ENCODE measurements at regions not wholly inside any gene's neighbourhood (a gene's known extent, or its start where the extent isn't known, plus 50 kb on each side); places are given as distances from the start of the nearest gene placed in this dataset.

GRCh38 chr14:61997161-61997560 lies 234.9 kb downstream of the SNAPC1 start:
- no peak overlapping the region for H3K27ac ChIP-seq
- H3K4me3 ChIP-seq: no peak overlapping the region

- Histone ChIP-seq H3K27ac (no peak overlapping the region), H3K4me3 (no peak overlapping the region)
These were observed 239.7 kb downstream of the SNAPC1 start for GRCh38 chr14:62001963-62002362.

- no peak overlapping the region for H3K27ac ChIP-seq
- no peak overlapping the region for H3K4me3 ChIP-seq
These were observed 240.4 kb downstream of the SNAPC1 start for GRCh38 chr14:62002642-62003041.

GRCh38 chr14:62003701-62004100 lies 241.5 kb downstream of the SNAPC1 start:
- no peak overlapping the region for H3K4me3 ChIP-seq
- H3K27ac ChIP-seq: no peak overlapping the region

- no peak overlapping the region for H3K4me3 ChIP-seq
- no peak overlapping the region for H3K27ac ChIP-seq
These were observed 244.0 kb downstream of the SNAPC1 start for GRCh38 chr14:62006116-62006731.

- Histone ChIP-seq H3K27ac (no peak overlapping the region), H3K4me3 (no peak overlapping the region)
These were observed 253.0 kb downstream of the SNAPC1 start for GRCh38 chr14:62015243-62015642.

- H3K4me3 ChIP-seq: no peak overlapping the region
- H3K27ac ChIP-seq: no peak overlapping the region
These were observed 253.7 kb downstream of the SNAPC1 start for GRCh38 chr14:62015945-62016344.

- Histone ChIP-seq H3K4me3 (no peak overlapping the region), H3K27ac (no peak overlapping the region)
These were observed 255.5 kb downstream of the SNAPC1 start for GRCh38 chr14:62017651-62018230.

- no peak overlapping the region for H3K27ac ChIP-seq
- H3K4me3 ChIP-seq: no peak overlapping the region
These were observed 256.4 kb downstream of the SNAPC1 start for GRCh38 chr14:62018606-62019005.

- no peak overlapping the region for H3K27ac ChIP-seq
- no peak overlapping the region for H3K4me3 ChIP-seq
These were observed 265.7 kb downstream of the SNAPC1 start for GRCh38 chr14:62027958-62028357.

- Histone ChIP-seq H3K27ac (no peak overlapping the region), H3K4me3 (no peak overlapping the region)
These were observed 267.3 kb downstream of the SNAPC1 start for GRCh38 chr14:62029569-62029924.

- no peak overlapping the region for H3K27ac ChIP-seq
These were observed 268.2 kb downstream of the SNAPC1 start for GRCh38 chr14:62030387-62030786.

GRCh38 chr14:62031504-62031903 lies 269.3 kb downstream of the SNAPC1 start:
- H3K27ac ChIP-seq: no peak overlapping the region

More at GRCh38 chr14:62030387-62030786, 268.2 kb downstream of the SNAPC1 start:
- H3K4me3 ChIP-seq: no peak overlapping the region

GRCh38 chr14:62053188-62053587 lies 291.0 kb downstream of the SNAPC1 start:
- H3K4me3 ChIP-seq: no peak overlapping the region
- H3K27ac ChIP-seq: no peak overlapping the region

More at GRCh38 chr14:62031504-62031903, 269.3 kb downstream of the SNAPC1 start:
- no peak overlapping the region for H3K4me3 ChIP-seq

GRCh38 chr14:62056789-62057188 lies 294.6 kb downstream of the SNAPC1 start:
- Histone ChIP-seq H3K4me3 (no peak overlapping the region), H3K27ac (no peak overlapping the region)

- Histone ChIP-seq H3K4me3 (no peak overlapping the region), H3K27ac (no peak overlapping the region)
These were observed 300.4 kb downstream of the SNAPC1 start for GRCh38 chr14:62062645-62063044.

GRCh38 chr14:62064751-62065323 lies 302.6 kb downstream of the SNAPC1 start:
- Histone ChIP-seq H3K4me3 (no peak overlapping the region), H3K27ac (no peak overlapping the region)

- H3K27ac ChIP-seq: no peak overlapping the region
These were observed 304.1 kb downstream of the SNAPC1 start for GRCh38 chr14:62066304-62066703.

GRCh38 chr14:62071039-62071438 lies 308.8 kb downstream of the SNAPC1 start:
- no peak overlapping the region for H3K27ac ChIP-seq
- H3K4me3 ChIP-seq: no peak overlapping the region

More at GRCh38 chr14:62066304-62066703, 304.1 kb downstream of the SNAPC1 start:
- H3K4me3 ChIP-seq: no peak overlapping the region

GRCh38 chr14:62076368-62076767 lies 314.1 kb downstream of the SNAPC1 start:
- no peak overlapping the region for H3K27ac ChIP-seq
- H3K4me3 ChIP-seq: no peak overlapping the region

GRCh38 chr14:62076825-62077605 lies 314.8 kb downstream of the SNAPC1 start:
- peak overlapping the region in 2 of 21 experiments; percentile 20 to 37 for H3K27ac ChIP-seq

More at GRCh38 chr14:62076825-62077605, 314.8 kb downstream of the SNAPC1 start:
- no peak overlapping the region for H3K4me3 ChIP-seq

All from skin epidermis (tissue), 12 donors.